ENCODE measurements at regions not wholly inside any gene's neighbourhood (a gene's known extent, or its start where the extent isn't known, plus 50 kb on each side); places are given as distances from the start of the nearest gene placed in this dataset.

- H3K27me3 ChIP-seq (replicated peaks; ENCODE audit: insufficient read depth, low read depth, low read length, poor library complexity): no peaks in the 10 kb centered on the region
- POLR2A ChIA-PET (ENCODE audit: low non-redundant PET): no interaction called here
- no peaks in the 10 kb centered on the region for H3K36me3 ChIP-seq (ENCODE audit: insufficient read depth, low read length, poor library complexity, severe bottlenecking)
- no TSS peak for BruUV-seq (replicated peaks)
- no peak for DNase-seq (ENCODE audit: low spot score)
- TF ChIP-seq, protein P1, sequence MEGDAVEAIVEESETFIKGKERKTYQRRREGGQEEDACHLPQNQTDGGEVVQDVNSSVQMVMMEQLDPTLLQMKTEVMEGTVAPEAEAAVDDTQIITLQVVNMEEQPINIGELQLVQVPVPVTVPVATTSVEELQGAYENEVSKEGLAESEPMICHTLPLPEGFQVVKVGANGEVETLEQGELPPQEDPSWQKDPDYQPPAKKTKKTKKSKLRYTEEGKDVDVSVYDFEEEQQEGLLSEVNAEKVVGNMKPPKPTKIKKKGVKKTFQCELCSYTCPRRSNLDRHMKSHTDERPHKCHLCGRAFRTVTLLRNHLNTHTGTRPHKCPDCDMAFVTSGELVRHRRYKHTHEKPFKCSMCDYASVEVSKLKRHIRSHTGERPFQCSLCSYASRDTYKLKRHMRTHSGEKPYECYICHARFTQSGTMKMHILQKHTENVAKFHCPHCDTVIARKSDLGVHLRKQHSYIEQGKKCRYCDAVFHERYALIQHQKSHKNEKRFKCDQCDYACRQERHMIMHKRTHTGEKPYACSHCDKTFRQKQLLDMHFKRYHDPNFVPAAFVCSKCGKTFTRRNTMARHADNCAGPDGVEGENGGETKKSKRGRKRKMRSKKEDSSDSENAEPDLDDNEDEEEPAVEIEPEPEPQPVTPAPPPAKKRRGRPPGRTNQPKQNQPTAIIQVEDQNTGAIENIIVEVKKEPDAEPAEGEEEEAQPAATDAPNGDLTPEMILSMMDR (conservative IDR thresholded peaks at IDR 0.05; ENCODE audit: low read depth, low read length): no peak
- TF ChIP-seq EZH2 (IDR thresholded peaks at IDR 0.05; ENCODE audit: borderline replicate concordance, low read depth, low read length, poor library complexity, severe bottlenecking): no peak
- CTCF ChIA-PET: no interaction called here
- no peak overlapping the region for H3K27ac ChIP-seq (ENCODE audit: low read depth, low read length, poor library complexity, severe bottlenecking)
- no peaks in the 10 kb centered on the region for H3K4me1 ChIP-seq (ENCODE audit: insufficient read depth, low read length, poor library complexity, severe bottlenecking)
- intact Hi-C loops (cut with micrococcal nuclease; ENCODE audit: unreplicated experiment): no loop called here
- H3K9me3 ChIP-seq (ENCODE audit: low read depth, low read length, poor library complexity, severe bottlenecking): no peaks in the 10 kb centered on the region
- no peak overlapping the region for H3K4me3 ChIP-seq (ENCODE audit: low read depth, low read length, poor library complexity, severe bottlenecking)
These were observed 198.8 kb downstream of the IRS1 start for GRCh38 chr2:226600802-226601201.

- POLR2A ChIA-PET (ENCODE audit: low non-redundant PET): no interaction called here
These were observed 199.4 kb downstream of the IRS1 start for GRCh38 chr2:226600184-226600583.

DNA sequence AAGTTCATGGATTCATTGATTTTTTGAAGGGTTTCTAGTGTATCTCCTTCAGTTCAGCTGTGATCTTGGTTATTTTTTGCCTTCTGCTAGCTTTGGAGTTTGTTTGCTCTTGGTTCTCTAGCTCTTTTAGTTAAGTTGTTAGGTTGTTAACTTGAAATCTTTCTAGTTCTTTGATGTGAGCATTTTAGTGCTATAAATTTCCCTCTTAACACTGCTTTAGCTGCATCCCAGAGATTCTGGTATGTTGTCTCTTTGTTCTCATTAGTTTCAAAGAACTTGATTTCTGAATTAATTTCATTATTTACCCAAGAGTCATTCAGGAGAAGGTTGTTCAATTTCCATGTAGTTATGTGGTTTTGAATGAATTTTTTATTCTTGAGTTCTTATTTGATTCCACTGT lies 210.6 kb downstream of the IRS1 start:
- ChIA-PET CTCF (no interaction called here), POLR2A (ENCODE audit: low non-redundant PET) (no interaction called here)
- intact Hi-C loops (cut with micrococcal nuclease; ENCODE audit: unreplicated experiment): no loop called here
- H3K27ac ChIP-seq (ENCODE audit: low read depth, low read length, poor library complexity, severe bottlenecking): no peak overlapping the region
- no peak for DNase-seq (ENCODE audit: low spot score)
- H3K4me1 ChIP-seq (ENCODE audit: insufficient read depth, low read length, poor library complexity, severe bottlenecking): no peaks in the 10 kb centered on the region
- BruUV-seq (replicated peaks): no TSS peak
- TF ChIP-seq, protein P1 (conservative IDR thresholded peaks at IDR 0.05; ENCODE audit: low read depth, low read length): no peak
- TF ChIP-seq EZH2 (IDR thresholded peaks at IDR 0.05; ENCODE audit: borderline replicate concordance, low read depth, low read length, poor library complexity, severe bottlenecking): no peak
- H3K9me3 ChIP-seq (ENCODE audit: low read depth, low read length, poor library complexity, severe bottlenecking): peaks cover 6% of the 10 kb centered on the region
- H3K36me3 ChIP-seq (ENCODE audit: insufficient read depth, low read length, poor library complexity, severe bottlenecking): no peaks in the 10 kb centered on the region
- H3K27me3 ChIP-seq (replicated peaks; ENCODE audit: insufficient read depth, low read depth, low read length, poor library complexity): no peaks in the 10 kb centered on the region
- no peak overlapping the region for H3K4me3 ChIP-seq (ENCODE audit: low read depth, low read length, poor library complexity, severe bottlenecking)

More at GRCh38 chr2:226600184-226600583, 199.4 kb downstream of the IRS1 start:
- no peak for TF ChIP-seq EZH2 (IDR thresholded peaks at IDR 0.05; ENCODE audit: borderline replicate concordance, low read depth, low read length, poor library complexity, severe bottlenecking)
- TF ChIP-seq, protein P1 (conservative IDR thresholded peaks at IDR 0.05; ENCODE audit: low read depth, low read length): no peak
- intact Hi-C loops (cut with micrococcal nuclease; ENCODE audit: unreplicated experiment): no loop called here
- Histone ChIP-seq H3K4me3 (ENCODE audit: low read depth, low read length, poor library complexity, severe bottlenecking) (no peak overlapping the region), H3K27ac (ENCODE audit: low read depth, low read length, poor library complexity, severe bottlenecking) (no peak overlapping the region), H3K9me3 (ENCODE audit: low read depth, low read length, poor library complexity, severe bottlenecking) (no peaks in the 10 kb centered on the region), H3K27me3 (replicated peaks; ENCODE audit: insufficient read depth, low read depth, low read length, poor library complexity) (no peaks in the 10 kb centered on the region), H3K36me3 (ENCODE audit: insufficient read depth, low read length, poor library complexity, severe bottlenecking) (no peaks in the 10 kb centered on the region), H3K4me1 (ENCODE audit: insufficient read depth, low read length, poor library complexity, severe bottlenecking) (no peaks in the 10 kb centered on the region)
- CTCF ChIA-PET: no interaction called here
- no peak for DNase-seq (ENCODE audit: low spot score)
- BruUV-seq (replicated peaks): no TSS peak

All from A673 (cell line).